Naive thymus-derived CD4-positive, alpha-beta T cell (primary cell): ENCODE measurements at regions not wholly inside any gene's neighbourhood (a gene's known extent, or its start where the extent isn't known, plus 50 kb on each side); places are given as distances from the start of the nearest gene placed in this dataset.

Source experiments
- ATAC-seq: fragments of 150-1000 bp; cut with Tn5 transposase; 2 replicates; pipeline ENCODE4 v1.10.0; 2021; ENCODE audit warnings: mild to moderate bottlenecking, moderate library complexity
- CTCF ChIA-PET: fragments of 350-600 bp; sonication (Branson Sonifier 250); formaldehyde crosslinking; loops from one replicate; lab custom pipeline; 2021; ENCODE audit warnings: antibody characterized with exemption; lab: Charles Lee
- POLR2A ChIA-PET: fragments of 350-600 bp; sonication (Branson Sonifier 250); formaldehyde crosslinking; loops from one replicate; lab custom pipeline; 2021; ENCODE audit warnings: antibody characterized with exemption, inconsistent platforms; lab: Charles Lee
- DNase-seq, 9 donors: peaks; one replicate each; pipeline versions ENCODE4 v3.0.0 to v3.0.0-alpha.2; 2020 to 2022; ENCODE audit warnings: mixed read lengths in 1 of 9
- H3K27ac ChIP-seq: one replicate; pipeline ENCODE4 v1.7.0; 2013; ENCODE audit warnings: mild to moderate bottlenecking, low read depth, low read length, moderate library complexity
- H3K27me3 ChIP-seq, 2 donors: one replicate each; pipeline ENCODE4 v1.7.0; 2013; ENCODE audit warnings: low read length in 2 of 2, mild to moderate bottlenecking in 2 of 2, moderate library complexity in 2 of 2; ENCODE audit not compliant: control insufficient read depth in 2 of 2, insufficient read depth in 2 of 2
- H3K36me3 ChIP-seq, 3 experiments: 1 replicate in 2 of 3; 2 replicates in 1 of 3; pipeline ENCODE4 v1.7.0; 2013; ENCODE audit warnings: low read length in 3 of 3, mild to moderate bottlenecking in 3 of 3, moderate library complexity in 1 of 3; ENCODE audit not compliant: insufficient read depth in 3 of 3, control insufficient read depth in 2 of 3
- H3K4me1 ChIP-seq, 2 donors: one replicate each; pipeline ENCODE4 v1.7.0; 2013; ENCODE audit warnings: low read length in 2 of 2, mild to moderate bottlenecking in 2 of 2, moderate library complexity in 1 of 2; ENCODE audit not compliant: control insufficient read depth in 2 of 2, insufficient read depth in 2 of 2
- H3K4me3 ChIP-seq: 2 replicates; pipeline ENCODE4 v1.7.0; 2013; ENCODE audit warnings: mild to moderate bottlenecking, low read length
- H3K9me3 ChIP-seq, 3 experiments: 1 replicate in 2 of 3; 2 replicates in 1 of 3; pipeline ENCODE4 v1.7.0; 2013; ENCODE audit warnings: low read length in 3 of 3; ENCODE audit not compliant: control insufficient read depth in 2 of 3
- H3K27ac Mint-ChIP-seq, 9 donors: one replicate each; pipeline ENCODE4 v1.8.0; 2020 to 2022; ENCODE audit warnings: mixed read lengths in 9 of 9, mild to moderate bottlenecking in 8 of 9, moderate library complexity in 5 of 9, inconsistent platforms in 2 of 9
- H3K27me3 Mint-ChIP-seq, 5 donors: one replicate each; pipeline ENCODE4 v1.8.0; 2021 to 2022; ENCODE audit warnings: mixed read lengths in 5 of 5, mild to moderate bottlenecking in 1 of 5
- H3K36me3 Mint-ChIP-seq, 5 donors: one replicate each; pipeline ENCODE4 v1.8.0; 2020 to 2022; ENCODE audit warnings: mixed read lengths in 5 of 5, mild to moderate bottlenecking in 3 of 5, inconsistent platforms in 1 of 5
- H3K4me1 Mint-ChIP-seq, 7 donors: one replicate each; pipeline ENCODE4 v1.8.0; 2020 to 2022; ENCODE audit warnings: mixed read lengths in 7 of 7, mild to moderate bottlenecking in 3 of 7, inconsistent platforms in 1 of 7
- H3K4me3 Mint-ChIP-seq, 10 donors: one replicate each; pipeline ENCODE4 v1.8.0; 2020 to 2022; ENCODE audit warnings: mild to moderate bottlenecking in 10 of 10, mixed read lengths in 10 of 10, moderate library complexity in 6 of 10, inconsistent platforms in 2 of 10
- H3K9me3 Mint-ChIP-seq, 11 donors: one replicate each; pipeline ENCODE4 v1.8.0; 2020 to 2022; ENCODE audit warnings: mixed read lengths in 11 of 11, mild to moderate bottlenecking in 4 of 11, inconsistent platforms in 1 of 11, moderate library complexity in 1 of 11
- intact Hi-C, 2 donors: fragments of 100-400 bp; cut with micrococcal nuclease; formaldehyde crosslinking; loops; one replicate each; pipeline ENCODE4 v1.15.1; 2023

DNA sequence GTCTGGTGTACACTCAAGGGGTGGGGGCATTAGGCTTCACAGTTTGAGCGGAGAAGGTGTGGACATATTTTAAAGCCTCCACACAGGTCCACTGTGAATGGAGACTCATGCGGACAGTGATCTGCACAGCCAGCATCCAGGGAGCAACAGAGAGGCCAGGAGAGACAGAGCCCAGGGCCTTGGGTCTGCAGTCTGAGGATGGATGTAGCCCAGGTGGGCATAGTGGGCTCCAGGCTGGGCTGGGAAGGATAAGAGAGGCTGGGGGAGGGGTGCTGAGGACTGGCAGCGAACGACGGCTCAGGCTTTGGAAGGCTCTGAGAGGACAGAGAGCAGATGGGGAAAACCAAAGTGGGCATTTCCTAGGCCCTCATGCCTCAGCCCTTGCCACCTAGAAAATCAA is 128.8 kb downstream of the PAPOLA start:
- H3K27ac Mint-ChIP-seq: no peak overlapping the region
- CTCF ChIA-PET: no interaction called here
- H3K27me3 Mint-ChIP-seq: peaks cover 0 to 4% (median 4%) of the 10 kb centered on the region in 5 donors
- Histone ChIP-seq H3K4me3 (no peak overlapping the region), H3K4me1 (no peaks in the 10 kb centered on the region), H3K36me3 (no peaks in the 10 kb centered on the region), H3K9me3 (no peaks in the 10 kb centered on the region), H3K27ac (no peak overlapping the region), H3K27me3 (no peaks in the 10 kb centered on the region)
- POLR2A ChIA-PET: no interaction called here
- intact Hi-C loops: no loop called here
- no peak for DNase-seq
- H3K9me3 Mint-ChIP-seq: no peaks in the 10 kb centered on the region
- no peaks in the 10 kb centered on the region for H3K36me3 Mint-ChIP-seq
- H3K4me1 Mint-ChIP-seq: peaks cover 0 to 3% (median 0%) of the 10 kb centered on the region in 7 donors
- ATAC-seq: no peak
- H3K4me3 Mint-ChIP-seq: no peak overlapping the region

GRCh38 chr14:96631621-96632362 is 129.6 kb downstream of the PAPOLA start:
- Mint-ChIP-seq H3K4me3 (no peak overlapping the region), H3K27ac (peak overlapping the region in 1 of 9 donors; percentile 38)
- CTCF ChIA-PET: no interaction called here

GRCh38 chr14:96632363-96632758 is 130.2 kb downstream of the PAPOLA start:
- intact Hi-C loops: no loop called here
- DNase-seq (no peak), ATAC-seq (no peak)
- Histone ChIP-seq H3K4me1 (no peaks in the 10 kb centered on the region), H3K9me3 (no peaks in the 10 kb centered on the region), H3K27ac (no peak overlapping the region), H3K27me3 (no peaks in the 10 kb centered on the region), H3K36me3 (no peaks in the 10 kb centered on the region), H3K4me3 (no peak overlapping the region)
- Mint-ChIP-seq H3K36me3 (no peaks in the 10 kb centered on the region), H3K27ac (no peak overlapping the region), H3K27me3 (no peaks in the 10 kb centered on the region), H3K4me3 (no peak overlapping the region), H3K9me3 (no peaks in the 10 kb centered on the region), H3K4me1 (peaks cover 0 to 3% (median 0%) of the 10 kb centered on the region in 7 donors)
- CTCF ChIA-PET: no interaction called here
- POLR2A ChIA-PET: no interaction called here

More at GRCh38 chr14:96631621-96632362, 129.6 kb downstream of the PAPOLA start:
- Histone ChIP-seq H3K4me1 (no peaks in the 10 kb centered on the region), H3K4me3 (no peak overlapping the region), H3K36me3 (no peaks in the 10 kb centered on the region), H3K27ac (no peak overlapping the region), H3K27me3 (no peaks in the 10 kb centered on the region), H3K9me3 (no peaks in the 10 kb centered on the region)
- intact Hi-C loops: no loop called here
- Mint-ChIP-seq H3K36me3 (no peaks in the 10 kb centered on the region), H3K9me3 (no peaks in the 10 kb centered on the region), H3K4me1 (peaks cover 0 to 3% (median 0%) of the 10 kb centered on the region in 7 donors), H3K27me3 (no peaks in the 10 kb centered on the region)
- POLR2A ChIA-PET: no interaction called here
- DNase-seq (peak in 1 of 9 donors; percentile 16), ATAC-seq (no peak)

GRCh38 chr14:96633096-96633495 is 130.9 kb downstream of the PAPOLA start:
- Histone ChIP-seq H3K9me3 (no peaks in the 10 kb centered on the region), H3K4me1 (no peaks in the 10 kb centered on the region), H3K27me3 (no peaks in the 10 kb centered on the region), H3K36me3 (no peaks in the 10 kb centered on the region), H3K27ac (no peak overlapping the region), H3K4me3 (no peak overlapping the region)
- intact Hi-C loops: no loop called here
- CTCF ChIA-PET: no interaction called here
- no peaks in the 10 kb centered on the region for H3K36me3 Mint-ChIP-seq
- no peaks in the 10 kb centered on the region for H3K9me3 Mint-ChIP-seq
- H3K27me3 Mint-ChIP-seq: no peaks in the 10 kb centered on the region
- ATAC-seq: no peak
- no peak for DNase-seq
- POLR2A ChIA-PET: no interaction called here
- peak overlapping the region in 1 of 9 donors; percentile 3 for H3K27ac Mint-ChIP-seq
- H3K4me1 Mint-ChIP-seq: peaks cover 0 to 3% (median 0%) of the 10 kb centered on the region in 7 donors
- H3K4me3 Mint-ChIP-seq: no peak overlapping the region

DNA sequence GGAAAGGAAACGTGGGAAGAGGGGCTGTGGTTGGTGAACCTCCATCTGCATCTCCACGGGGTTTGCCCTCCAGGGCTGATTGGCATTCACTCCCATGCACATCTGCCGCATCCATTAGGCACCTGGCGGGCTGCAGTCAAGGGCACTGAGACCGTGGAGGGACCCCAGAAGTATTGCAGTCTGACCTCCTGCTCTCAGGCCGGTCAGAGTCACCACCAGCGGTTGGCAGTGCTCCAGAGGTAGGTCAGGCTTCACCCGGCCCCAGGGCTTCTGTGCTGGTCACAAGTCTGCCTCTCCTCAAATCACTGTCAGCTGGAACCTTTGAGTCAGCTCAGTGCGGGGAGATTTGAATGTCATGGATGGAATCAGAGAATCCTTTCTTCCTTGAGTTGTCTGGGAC is 132.3 kb downstream of the PAPOLA start:
- H3K27ac Mint-ChIP-seq: no peak overlapping the region
- DNase-seq (no peak), ATAC-seq (no peak)

DNA sequence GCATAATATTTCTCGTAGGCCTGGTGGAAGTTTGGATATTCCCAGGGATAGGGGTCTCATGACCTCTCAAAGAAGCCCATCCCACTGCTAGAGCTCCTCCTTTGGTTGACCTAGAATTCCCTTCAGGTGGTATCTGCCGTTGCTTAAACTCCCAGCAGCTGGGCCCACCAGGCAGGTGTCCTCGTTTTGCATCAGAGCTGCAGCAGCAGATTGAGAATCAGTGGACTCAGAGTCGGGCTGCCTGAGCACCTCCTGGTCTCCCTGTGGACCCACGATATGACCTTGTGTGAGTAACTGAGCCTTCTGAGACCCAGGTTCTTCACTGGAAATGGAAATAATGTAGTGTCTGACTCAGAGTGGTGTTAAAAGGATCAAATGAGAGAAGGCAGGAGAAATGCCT is 132.7 kb downstream of the PAPOLA start:
- no peak overlapping the region for H3K4me3 Mint-ChIP-seq
- POLR2A ChIA-PET: no interaction called here
- H3K27ac Mint-ChIP-seq: no peak overlapping the region

More for the DNA sequence above, 132.3 kb downstream of the PAPOLA start:
- H3K4me3 Mint-ChIP-seq: no peak overlapping the region
- ChIA-PET CTCF (no interaction called here), POLR2A (no interaction called here)
- Histone ChIP-seq H3K36me3 (no peaks in the 10 kb centered on the region), H3K9me3 (no peaks in the 10 kb centered on the region), H3K27ac (no peak overlapping the region), H3K4me1 (no peaks in the 10 kb centered on the region), H3K27me3 (no peaks in the 10 kb centered on the region), H3K4me3 (no peak overlapping the region)
- H3K27me3 Mint-ChIP-seq: no peaks in the 10 kb centered on the region
- H3K36me3 Mint-ChIP-seq: no peaks in the 10 kb centered on the region
- intact Hi-C loops: no loop called here
- H3K9me3 Mint-ChIP-seq: no peaks in the 10 kb centered on the region
- H3K4me1 Mint-ChIP-seq: peaks cover 0 to 3% (median 0%) of the 10 kb centered on the region in 7 donors

DNA sequence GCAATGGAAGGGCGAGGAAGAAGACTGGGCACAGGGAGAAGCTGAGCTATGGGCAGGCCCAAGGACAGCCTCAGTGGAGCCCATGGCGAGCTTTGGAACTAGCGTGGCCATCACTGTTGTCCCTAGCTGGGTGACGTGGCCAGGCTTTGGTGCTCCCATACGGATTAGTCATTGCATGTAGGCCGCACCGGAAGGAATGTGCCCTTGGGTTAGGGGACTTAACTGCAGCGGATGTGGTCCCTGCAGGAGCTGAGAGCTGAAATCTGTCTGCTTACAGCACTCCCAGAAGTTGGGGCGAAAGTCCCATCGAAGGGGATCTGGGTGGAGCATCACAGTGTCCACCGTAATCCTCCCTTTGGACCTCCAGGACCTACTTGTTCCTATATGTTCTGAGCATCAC is 133.7 kb downstream of the PAPOLA start:
- H3K4me3 ChIP-seq: no peak overlapping the region
- Mint-ChIP-seq H3K27me3 (no peaks in the 10 kb centered on the region), H3K36me3 (no peaks in the 10 kb centered on the region), H3K27ac (no peak overlapping the region), H3K9me3 (no peaks in the 10 kb centered on the region), H3K4me3 (no peak overlapping the region), H3K4me1 (peaks cover 0 to 3% (median 0%) of the 10 kb centered on the region in 7 donors)
- intact Hi-C loops: no loop called here
- POLR2A ChIA-PET: no interaction called here
- ATAC-seq: no peak
- no peak overlapping the region for H3K27ac ChIP-seq
- no peaks in the 10 kb centered on the region for H3K27me3 ChIP-seq
- H3K9me3 ChIP-seq: no peaks in the 10 kb centered on the region
- H3K36me3 ChIP-seq: no peaks in the 10 kb centered on the region
- no peak for DNase-seq
- CTCF ChIA-PET: no interaction called here
- no peaks in the 10 kb centered on the region for H3K4me1 ChIP-seq

More for the DNA sequence above, 132.7 kb downstream of the PAPOLA start:
- Histone ChIP-seq H3K27me3 (no peaks in the 10 kb centered on the region), H3K4me3 (no peak overlapping the region), H3K36me3 (no peaks in the 10 kb centered on the region), H3K9me3 (no peaks in the 10 kb centered on the region), H3K27ac (no peak overlapping the region), H3K4me1 (no peaks in the 10 kb centered on the region)
- ATAC-seq: no peak
- Mint-ChIP-seq H3K9me3 (no peaks in the 10 kb centered on the region), H3K4me1 (peaks cover 0 to 3% (median 0%) of the 10 kb centered on the region in 7 donors), H3K36me3 (no peaks in the 10 kb centered on the region), H3K27me3 (no peaks in the 10 kb centered on the region)
- intact Hi-C loops: no loop called here
- CTCF ChIA-PET: no interaction called here
- DNase-seq: no peak
